H9 (cell line): ENCODE measurements at regions not wholly inside any gene's neighbourhood (a gene's known extent, or its start where the extent isn't known, plus 50 kb on each side); places are given as distances from the start of the nearest gene placed in this dataset.

ENCODE experiments used
- DNase-seq: peaks from one replicate; pipeline ENCODE4 v3.0.0-alpha.2; 2017
- H2AFZ ChIP-seq: one replicate; pipeline ENCODE4 v1.6.1; 2013; ENCODE audit warnings: mild to moderate bottlenecking, low read length, control low read depth, moderate library complexity
- H2AK5ac ChIP-seq: 2 replicates; pipeline ENCODE4 v1.6.1; 2013; ENCODE audit warnings: low read length, control low read depth, mixed read lengths; ENCODE audit not compliant: insufficient read length
- H2BK120ac ChIP-seq: one replicate; pipeline ENCODE4 v1.6.1; 2013; ENCODE audit warnings: low read depth, mild to moderate bottlenecking, low read length, control low read depth, inconsistent platforms; ENCODE audit not compliant: poor library complexity, severe bottlenecking
- H2BK12ac ChIP-seq: 2 replicates; pipeline ENCODE4 v1.6.1; 2013; ENCODE audit warnings: low read length, control low read depth, mixed read lengths, low read depth; ENCODE audit not compliant: insufficient read length
- H2BK15ac ChIP-seq: 2 replicates; pipeline ENCODE4 v1.6.1; 2013; ENCODE audit warnings: low read depth, low read length, control low read depth
- H2BK20ac ChIP-seq: one replicate; pipeline ENCODE4 v1.6.1; 2013; ENCODE audit warnings: low read depth, mild to moderate bottlenecking, low read length, control low read depth, inconsistent platforms; ENCODE audit not compliant: poor library complexity, severe bottlenecking
- H2BK5ac ChIP-seq: 2 replicates; pipeline ENCODE4 v1.6.1; 2013; ENCODE audit warnings: low read length, control low read depth, mixed read lengths; ENCODE audit not compliant: insufficient read length
- H3K14ac ChIP-seq: 2 replicates; pipeline ENCODE4 v1.6.1; 2013; ENCODE audit warnings: low read length, control low read depth; ENCODE audit not compliant: insufficient read depth
- H3K18ac ChIP-seq: 2 replicates; pipeline ENCODE4 v1.6.1; 2013; ENCODE audit warnings: low read depth, mild to moderate bottlenecking, mixed read lengths, low read length, control low read depth; ENCODE audit not compliant: insufficient read length
- H3K23ac ChIP-seq: 2 replicates; pipeline ENCODE4 v1.6.1; 2013; ENCODE audit warnings: low read length, control low read depth, mixed read lengths, low read depth; ENCODE audit not compliant: insufficient read length
- H3K23me2 ChIP-seq: 2 replicates; pipeline ENCODE4 v1.6.1; 2013; ENCODE audit warnings: low read depth, mild to moderate bottlenecking, mixed read lengths, low read length, control low read depth; ENCODE audit not compliant: insufficient read length, poor library complexity, severe bottlenecking
- H3K27ac ChIP-seq: 2 replicates; pipeline ENCODE4 v1.5.1; 2013; ENCODE audit warnings: low read length, control low read depth, mixed read lengths, low read depth; ENCODE audit not compliant: insufficient read length
- H3K27me3 ChIP-seq: 2 replicates; pipeline ENCODE4 v1.6.1; 2013; ENCODE audit warnings: low read length, control low read depth, inconsistent platforms; ENCODE audit not compliant: insufficient read depth
- H3K4ac ChIP-seq: 2 replicates; pipeline ENCODE4 v1.6.1; 2013; ENCODE audit warnings: low read depth, mild to moderate bottlenecking, control low read depth, inconsistent platforms, low read length, moderate library complexity
- H3K4me1 ChIP-seq: 2 replicates; pipeline ENCODE4 v1.6.1; 2013; ENCODE audit warnings: low read length, control low read depth, inconsistent platforms; ENCODE audit not compliant: insufficient read depth
- H3K4me2 ChIP-seq: 2 replicates; pipeline ENCODE4 v1.6.1; 2013; ENCODE audit warnings: low read length, control low read depth, mixed read lengths; ENCODE audit not compliant: insufficient read length, insufficient read depth
- H3K56ac ChIP-seq: 2 replicates; pipeline ENCODE4 v1.6.1; 2013; ENCODE audit warnings: low read depth, mild to moderate bottlenecking, mixed read lengths, low read length, control low read depth; ENCODE audit not compliant: insufficient read length
- H3K79me1 ChIP-seq: 2 replicates; pipeline ENCODE4 v1.6.1; 2013; ENCODE audit warnings: low read depth, mild to moderate bottlenecking, moderate library complexity, low read length, control low read depth, inconsistent platforms; ENCODE audit not compliant: insufficient read depth, poor library complexity, severe bottlenecking
- H3K79me2 ChIP-seq: 2 replicates; pipeline ENCODE4 v1.6.1; 2013; ENCODE audit warnings: low read length, control low read depth, inconsistent platforms; ENCODE audit not compliant: insufficient read depth
- H3K9ac ChIP-seq: 2 replicates; pipeline ENCODE4 v1.6.1; 2013; ENCODE audit warnings: low read length, control low read depth, mixed read lengths; ENCODE audit not compliant: insufficient read length; ENCODE audit errors: extremely low read depth
- H3K9me3 ChIP-seq: one replicate; pipeline ENCODE4 v1.6.1; 2013; ENCODE audit warnings: low read depth, low read length, inconsistent platforms; ENCODE audit not compliant: control insufficient read depth
- H3T11ph ChIP-seq: one replicate; pipeline ENCODE4 v1.6.1; 2013; ENCODE audit warnings: mild to moderate bottlenecking, low read length, control low read depth, inconsistent platforms
- H4K20me1 ChIP-seq: one replicate; pipeline ENCODE4 v1.6.1; 2013; ENCODE audit not compliant: control insufficient read depth, insufficient read length, insufficient read depth
- H4K5ac ChIP-seq: 2 replicates; pipeline ENCODE4 v1.6.1; 2013; ENCODE audit warnings: low read depth, mild to moderate bottlenecking, mixed read lengths, low read length, control low read depth; ENCODE audit not compliant: insufficient read length
- H4K8ac ChIP-seq: replicated peaks from 2 replicates; pipeline ENCODE4 v1.6.1; 2013; ENCODE audit warnings: low read length, control low read depth, mixed read lengths, low read depth; ENCODE audit not compliant: insufficient read length
- H4K91ac ChIP-seq: 2 replicates; pipeline ENCODE4 v1.6.1; 2013; ENCODE audit warnings: low read depth, mild to moderate bottlenecking, moderate library complexity, mixed read lengths, low read length, control low read depth; ENCODE audit not compliant: insufficient read length
- H3K27ac Mint-ChIP-seq, 3 experiments: 2 replicates in 2 of 3; 3 replicates in 1 of 3; pipeline ENCODE4 v1.8.0; 2020 to 2021; ENCODE audit warnings: mixed read lengths in 3 of 3, mild to moderate bottlenecking in 1 of 3, moderate library complexity in 1 of 3
- H3K27me3 Mint-ChIP-seq: 2 replicates; pipeline ENCODE4 v1.8.0; 2021; ENCODE audit warnings: low read depth, mild to moderate bottlenecking, moderate library complexity, mixed read lengths
- H3K36me3 Mint-ChIP-seq, 3 experiments: 2 replicates in 2 of 3; 3 replicates in 1 of 3; pipeline ENCODE4 v1.8.0; 2020 to 2021; ENCODE audit warnings: low read depth in 3 of 3, mixed read lengths in 3 of 3; ENCODE audit not compliant: insufficient read depth in 1 of 3
- H3K4me1 Mint-ChIP-seq, 2 experiments: 2 replicates each; pipeline ENCODE4 v1.8.0; 2020; ENCODE audit warnings: mixed read lengths in 2 of 2
- H3K4me3 Mint-ChIP-seq, 2 experiments: 2 replicates in 1 of 2; 3 replicates in 1 of 2; pipeline ENCODE4 v1.8.0; 2020 to 2021; ENCODE audit warnings: mild to moderate bottlenecking in 2 of 2, mixed read lengths in 2 of 2, moderate library complexity in 1 of 2
- H3K9me3 Mint-ChIP-seq, 2 experiments: 2 replicates in 1 of 2; 3 replicates in 1 of 2; pipeline ENCODE4 v1.8.0; 2020; ENCODE audit warnings: mild to moderate bottlenecking in 2 of 2, mixed read lengths in 2 of 2, moderate library complexity in 1 of 2
- CTCF ChIP-seq: fragments of 200-600 bp; sonication (generic); conservative IDR thresholded peaks from 3 replicates; pipeline ENCODE4 v1.8.0; 2021; ENCODE audit warnings: antibody characterized with exemption, mild to moderate bottlenecking
- WGBS: extraction: QIAGEN DNeasy Blood & Tissue Kit; methylation state at CpG from one replicate; pipeline ENCODE4 v1.1.7; 2013; ENCODE audit warnings: missing lambda C conversion rate, low lambda C conversion rate, mixed read lengths; ENCODE audit not compliant: insufficient read length; ENCODE audit errors: extremely low coverage; 5-methylcytosine and 5-hydroxymethylcytosine counted together

GRCh38 chr7:12963435-12963834, 276.0 kb downstream of the ARL4A start:
- Mint-ChIP-seq H3K9me3 (no peaks in the 10 kb centered on the region), H3K27me3 (no peaks in the 10 kb centered on the region), H3K36me3 (no peaks in the 10 kb centered on the region), H3K4me3 (no peak overlapping the region), H3K4me1 (peaks cover 5 to 16% of the 10 kb centered on the region in 2 experiments; a peak in 3 of 4 replicates), H3K27ac (no peak overlapping the region)
- H2AK5ac ChIP-seq = no peak overlapping the region
- no peak overlapping the region for H3K18ac ChIP-seq
- TF ChIP-seq CTCF = no peak
- H3K27ac ChIP-seq = no peak overlapping the region
- no peaks in the 10 kb centered on the region for H3K4me1 ChIP-seq
- H4K8ac ChIP-seq = no peak overlapping the region
- no peak overlapping the region for H2BK5ac ChIP-seq
- H2BK120ac ChIP-seq = no peak overlapping the region
- H3K14ac ChIP-seq = no peak overlapping the region
- no peak overlapping the region for H4K5ac ChIP-seq
- no peak for DNase-seq
- no peak overlapping the region for H3T11ph ChIP-seq
- H3K56ac ChIP-seq = no peak overlapping the region
- H2AFZ ChIP-seq = no peak overlapping the region
- H4K20me1 ChIP-seq = no peaks in the 10 kb centered on the region
- no peaks in the 10 kb centered on the region for H3K27me3 ChIP-seq
- no peak overlapping the region for H3K9ac ChIP-seq
- H2BK12ac ChIP-seq = no peak overlapping the region
- H3K23me2 ChIP-seq = no peaks in the 10 kb centered on the region
- H3K4me2 ChIP-seq = no peak overlapping the region
- no peak overlapping the region for H3K4ac ChIP-seq
- no peaks in the 10 kb centered on the region for H3K9me3 ChIP-seq
- no peak overlapping the region for H2BK20ac ChIP-seq
- no peaks in the 10 kb centered on the region for H3K79me2 ChIP-seq
- WGBS = no CpG with 5 or more reads among the region's 1 CpG
- H3K23ac ChIP-seq = no peak overlapping the region
- H4K91ac ChIP-seq = no peak overlapping the region
- H2BK15ac ChIP-seq = no peak overlapping the region
- no peaks in the 10 kb centered on the region for H3K79me1 ChIP-seq
